LNCaP clone FGC (cell line): ENCODE measurements at regions not wholly inside any gene's neighbourhood (a gene's known extent, or its start where the extent isn't known, plus 50 kb on each side); places are given as distances from the start of the nearest gene placed in this dataset.

Experiments used
- DNase-seq: peaks from one replicate; pipeline ENCODE4 v3.0.0-alpha.2; 2011; ENCODE audit warnings: low read depth
- H3K4me3 ChIP-seq: 2 replicates; pipeline ENCODE4 v1.5.1; 2011; ENCODE audit warnings: mild to moderate bottlenecking, low read depth, low read length, control low read depth
- CTCF ChIP-seq: IDR thresholded peaks from 2 replicates; pipeline ENCODE4 v1.5.1; 2012; ENCODE audit warnings: mild to moderate bottlenecking; ENCODE audit not compliant: control insufficient read depth, insufficient read depth; ENCODE audit errors: extremely low read depth

GRCh38 chr2:853203-853870, 97.3 kb upstream of the SNTG2 start:
- no peak for TF ChIP-seq CTCF
- no peak for DNase-seq
- no peak overlapping the region for H3K4me3 ChIP-seq

GRCh38 chr2:852168-852567, 98.5 kb upstream of the SNTG2 start:
- TF ChIP-seq CTCF, result no peak
- no peak overlapping the region for H3K4me3 ChIP-seq
- no peak for DNase-seq

- DNase-seq, result no peak
- no peak overlapping the region for H3K4me3 ChIP-seq
- TF ChIP-seq CTCF, result no peak
These were observed 99.0 kb upstream of the SNTG2 start for GRCh38 chr2:851680-852079.

- no peak for DNase-seq
- no peak overlapping the region for H3K4me3 ChIP-seq
- no peak for TF ChIP-seq CTCF
These were observed 99.6 kb upstream of the SNTG2 start for GRCh38 chr2:851078-851477.

GRCh38 chr2:850429-850828, 100.2 kb upstream of the SNTG2 start:
- no peak for DNase-seq
- TF ChIP-seq CTCF, result no peak
- no peak overlapping the region for H3K4me3 ChIP-seq

- no peak for DNase-seq
- no peak overlapping the region for H3K4me3 ChIP-seq
- TF ChIP-seq CTCF, result no peak
These were observed 102.5 kb upstream of the SNTG2 start for GRCh38 chr2:848099-848498.

GRCh38 chr2:847669-848068, 103.0 kb upstream of the SNTG2 start:
- no peak for DNase-seq
- no peak for TF ChIP-seq CTCF
- H3K4me3 ChIP-seq, result no peak overlapping the region
